ENCODE measurements at regions not wholly inside any gene's neighbourhood (a gene's known extent, or its start where the extent isn't known, plus 50 kb on each side); places are given as distances from the start of the nearest gene placed in this dataset.
"Not testable (repeated sequence)": the region's sequence is repeated elsewhere in the genome, so short reads cannot be mapped to it uniquely, and the experiment has no call there.

DNA sequence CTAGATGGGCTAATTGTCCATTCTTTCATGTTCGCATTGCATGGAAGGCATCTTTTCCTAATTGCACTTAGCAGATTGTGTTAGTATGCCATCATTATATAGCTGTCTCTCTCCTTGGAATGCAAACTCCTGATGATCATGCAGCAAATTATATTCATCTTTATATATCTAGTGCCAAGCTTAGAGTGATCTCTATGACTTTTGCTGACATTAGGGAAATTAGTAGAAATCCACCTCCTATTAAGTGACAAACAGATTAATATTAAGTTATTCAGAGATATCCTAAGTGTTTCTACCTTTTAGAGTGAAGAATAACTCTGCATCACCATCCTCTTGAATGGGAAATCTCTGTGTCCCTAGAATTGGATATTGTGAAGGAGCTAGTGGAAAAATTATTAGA, 185.6 kb downstream of the FOXG1 start:
- no peak for DNase-seq

DNA sequence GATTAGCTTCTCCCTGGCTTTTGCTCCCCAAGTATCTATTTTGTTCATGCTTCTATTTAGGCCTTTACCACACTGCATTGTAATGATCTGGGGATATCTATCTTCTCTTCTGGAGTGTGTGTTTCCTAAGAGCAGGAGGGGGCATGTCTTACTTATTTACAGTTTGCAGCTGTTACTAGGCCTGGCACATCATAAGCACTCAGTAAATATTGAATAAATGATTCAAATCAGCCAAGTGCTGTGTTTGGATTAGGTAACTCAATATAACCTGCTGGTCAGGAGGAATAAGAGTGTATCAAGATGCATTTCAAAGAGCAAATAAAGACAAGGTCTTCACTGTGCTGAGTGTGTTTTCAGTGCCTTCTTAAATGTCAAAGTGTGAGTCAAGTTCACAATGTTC, 186.1 kb downstream of the FOXG1 start:
- no peak for DNase-seq

DNA sequence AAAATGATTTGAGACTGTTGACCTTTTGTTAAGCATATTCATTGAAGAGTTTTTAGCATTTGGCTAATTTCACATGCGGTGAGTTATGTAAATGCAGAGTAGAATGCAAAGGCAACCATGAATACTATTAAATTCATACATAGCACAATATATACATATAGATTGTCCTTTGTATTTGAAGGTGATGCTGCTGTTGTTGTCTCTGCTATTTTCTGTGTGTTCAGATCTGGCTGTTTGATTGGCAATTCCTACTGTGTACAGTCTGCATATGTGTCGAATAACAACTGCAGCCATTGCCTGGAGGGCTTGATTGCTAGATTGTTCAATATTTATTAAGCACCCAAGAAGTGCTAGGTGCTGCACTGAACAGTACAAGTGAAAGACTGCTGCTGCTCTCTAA, 187.4 kb downstream of the FOXG1 start:
- no peak for DNase-seq

DNA sequence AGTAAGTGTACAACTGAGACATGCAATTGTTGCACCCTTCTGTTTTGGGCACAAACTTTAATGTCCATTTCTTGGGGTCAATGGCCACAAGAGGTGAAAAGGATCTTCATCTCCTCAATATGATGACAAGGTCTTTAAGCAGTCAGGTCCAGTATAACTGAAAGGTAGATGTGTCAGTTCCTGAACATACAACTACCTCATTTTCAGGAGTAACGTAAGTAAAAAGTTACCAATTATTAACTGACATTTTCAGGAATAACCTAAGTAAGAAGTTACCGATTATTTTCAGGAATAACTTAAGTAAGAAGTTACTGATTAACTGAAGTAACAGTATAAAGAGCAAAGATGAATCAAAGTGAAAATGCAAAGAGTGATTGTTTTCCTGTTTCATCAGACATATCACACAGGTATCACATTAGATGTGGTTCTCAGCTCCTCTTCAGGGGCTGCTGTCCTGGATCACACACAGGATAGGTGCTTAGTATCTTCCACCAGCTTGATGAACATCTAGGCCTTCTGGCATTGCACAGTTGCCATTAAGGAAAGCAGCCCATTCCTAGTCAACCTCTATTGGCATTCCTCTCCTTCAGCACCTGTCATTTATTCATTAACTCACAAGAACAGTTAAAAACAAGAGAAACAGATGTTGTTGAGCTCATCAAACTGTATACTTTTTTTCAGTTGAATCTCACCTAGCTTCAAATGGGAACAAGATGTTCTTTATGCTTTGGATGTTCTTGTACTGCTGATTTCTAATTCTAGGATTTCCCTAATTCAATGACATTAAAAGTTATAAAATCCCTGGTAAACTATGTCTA, 200.0 kb downstream of the FOXG1 start:
- DNase-seq = no peak

DNA sequence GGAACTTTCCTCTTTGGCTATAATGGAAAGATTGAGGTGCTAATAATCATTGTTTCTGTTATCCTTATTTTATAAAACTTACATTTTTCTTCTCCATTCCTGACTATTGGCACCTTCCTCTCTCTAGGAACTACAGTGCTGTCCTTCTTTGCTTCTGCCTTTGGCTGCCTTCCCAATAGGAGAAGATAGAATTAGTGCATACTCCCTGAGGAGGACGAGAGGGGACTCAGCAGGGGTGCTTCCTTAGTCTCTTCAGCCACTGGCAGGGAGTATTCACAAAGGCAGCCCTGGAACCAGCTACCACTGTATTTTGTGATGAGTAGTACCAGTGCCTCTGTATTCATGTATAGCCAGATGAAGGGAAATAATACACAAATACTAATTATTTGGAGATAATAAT, 208.5 kb downstream of the FOXG1 start:
- DNase-seq = no peak

DNA sequence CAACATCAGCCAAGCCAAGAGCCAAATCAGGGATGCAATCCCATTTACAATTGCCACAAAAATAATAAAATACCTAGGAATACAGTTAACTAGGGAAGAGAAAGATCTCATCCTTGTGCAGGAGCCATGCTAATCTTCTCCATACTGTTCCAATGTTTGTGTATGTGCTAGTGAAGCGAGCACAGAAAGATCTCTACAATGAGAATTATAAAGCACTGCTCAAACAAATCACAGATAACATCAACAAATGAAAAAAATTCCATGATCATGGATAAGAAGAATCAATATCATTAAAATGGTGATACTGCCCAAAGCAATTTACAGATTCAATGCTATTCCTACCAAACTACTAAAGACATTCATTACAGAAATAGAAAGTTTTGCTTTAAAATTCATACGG, 215.6 kb downstream of the FOXG1 start:
- no peak for DNase-seq

DNA sequence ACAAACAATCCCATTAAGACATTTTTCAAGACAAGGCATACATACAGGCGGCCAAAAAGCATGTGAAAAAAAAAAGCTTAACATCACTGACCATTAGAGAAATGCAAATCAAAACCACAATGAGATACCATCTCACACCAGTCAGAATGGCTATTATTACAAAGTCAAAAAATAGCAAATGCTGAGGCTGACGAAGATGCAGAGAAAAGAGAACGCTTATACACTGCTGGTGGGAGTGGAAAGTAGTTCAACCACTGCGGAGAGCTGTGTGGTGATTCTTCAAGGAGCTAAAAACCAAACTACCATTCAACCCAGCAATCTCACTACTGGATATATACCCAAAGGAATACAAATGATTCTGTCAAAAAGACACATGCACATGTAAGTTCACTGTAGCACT, 216.7 kb downstream of the FOXG1 start:
- no peak for DNase-seq

DNA sequence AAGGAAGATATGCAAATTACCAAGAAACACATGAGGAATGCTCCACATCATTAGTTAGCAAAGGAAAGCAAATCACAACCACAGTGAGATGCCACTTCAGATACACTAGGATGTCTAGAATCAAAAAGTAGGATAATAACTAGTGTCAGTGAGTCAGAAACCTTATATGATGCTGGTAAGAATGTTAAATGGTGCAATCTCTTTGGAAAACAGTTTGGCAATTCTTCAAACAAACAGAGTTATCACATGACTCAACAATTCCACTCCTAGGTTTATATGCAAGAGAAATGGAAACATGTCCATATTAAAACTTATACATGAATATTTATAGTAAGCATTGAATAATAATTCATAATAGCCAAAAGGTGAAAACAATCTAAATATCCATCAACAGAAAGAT, 220.9 kb downstream of the FOXG1 start:
- no peak for DNase-seq

DNA sequence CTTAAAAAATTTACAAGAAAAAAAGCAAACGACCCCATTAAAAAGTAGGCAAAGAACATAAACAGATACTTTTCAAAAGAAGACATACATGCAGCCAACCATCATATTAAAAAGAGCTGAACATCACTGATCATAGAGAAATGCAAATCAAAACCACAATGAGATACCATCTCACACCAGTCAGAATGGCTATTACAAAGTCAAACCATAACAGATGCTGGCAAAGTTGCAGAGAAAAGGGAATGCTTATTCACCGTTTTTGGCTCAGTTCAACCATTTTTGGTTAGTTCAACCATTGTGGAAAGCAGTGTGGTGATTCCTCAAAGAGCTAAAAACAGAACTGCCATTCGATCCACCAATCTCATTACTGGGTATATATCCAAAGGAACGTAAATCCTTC, 230.6 kb downstream of the FOXG1 start:
- not testable (repeated sequence) for DNase-seq

DNA sequence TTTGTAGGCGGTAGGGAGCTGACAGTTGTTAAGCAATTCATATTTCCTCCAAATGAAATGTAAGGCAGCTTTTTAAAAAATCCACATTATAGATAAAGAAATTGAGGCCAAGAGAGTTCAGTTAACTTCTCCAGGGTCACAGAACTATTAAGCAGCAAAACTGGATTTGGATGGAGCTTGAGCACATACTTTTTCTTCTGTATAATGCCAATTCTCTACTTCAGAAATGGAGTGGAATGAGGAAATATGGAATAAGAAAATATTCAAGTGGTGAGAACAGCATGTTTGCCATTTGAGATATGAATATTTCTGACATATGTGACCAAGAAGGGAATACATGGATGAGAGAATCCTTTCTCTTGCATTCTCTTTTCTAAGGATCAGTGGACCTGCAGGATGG, 233.1 kb downstream of the FOXG1 start:
- DNase-seq = no peak

DNA sequence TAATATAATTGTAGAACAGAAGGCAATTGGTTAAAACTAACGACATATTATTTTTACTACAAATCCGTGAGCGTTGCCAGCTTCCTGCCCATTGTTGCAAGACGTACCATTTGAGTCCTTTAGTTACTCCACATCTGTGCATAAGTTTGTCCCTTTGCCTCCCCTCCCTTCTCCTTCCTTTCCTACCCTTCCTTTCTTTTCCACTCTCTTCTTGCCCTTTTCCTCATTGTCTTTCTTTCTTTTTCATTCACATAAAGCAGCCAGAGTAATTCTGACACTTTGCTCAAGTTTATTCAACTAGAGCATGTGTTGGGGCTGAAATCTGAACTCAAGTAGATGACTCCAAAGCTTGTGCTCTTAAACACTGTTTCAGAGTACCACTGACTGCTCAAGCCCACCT, 239.1 kb downstream of the FOXG1 start:
- DNase-seq = no peak

DNA sequence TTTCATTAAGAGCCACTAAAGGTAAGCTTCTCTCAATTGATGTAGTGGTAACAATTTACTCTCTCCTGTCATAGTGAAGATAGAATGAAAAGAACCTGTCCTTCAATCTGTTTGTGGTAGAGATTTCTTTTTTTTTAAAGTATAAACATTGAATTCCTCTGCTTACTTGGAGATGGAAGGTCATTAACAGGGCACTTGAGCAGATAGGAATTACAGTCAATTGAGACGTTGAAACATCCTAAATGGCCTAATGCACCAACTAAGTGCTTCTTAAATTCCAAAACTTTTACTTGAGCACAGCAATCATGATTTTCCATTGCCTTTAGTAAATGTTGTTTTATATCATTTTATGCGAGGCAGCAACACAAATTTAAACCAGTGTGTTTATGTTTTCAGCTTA, 241.4 kb downstream of the FOXG1 start:
- no peak for DNase-seq

DNA sequence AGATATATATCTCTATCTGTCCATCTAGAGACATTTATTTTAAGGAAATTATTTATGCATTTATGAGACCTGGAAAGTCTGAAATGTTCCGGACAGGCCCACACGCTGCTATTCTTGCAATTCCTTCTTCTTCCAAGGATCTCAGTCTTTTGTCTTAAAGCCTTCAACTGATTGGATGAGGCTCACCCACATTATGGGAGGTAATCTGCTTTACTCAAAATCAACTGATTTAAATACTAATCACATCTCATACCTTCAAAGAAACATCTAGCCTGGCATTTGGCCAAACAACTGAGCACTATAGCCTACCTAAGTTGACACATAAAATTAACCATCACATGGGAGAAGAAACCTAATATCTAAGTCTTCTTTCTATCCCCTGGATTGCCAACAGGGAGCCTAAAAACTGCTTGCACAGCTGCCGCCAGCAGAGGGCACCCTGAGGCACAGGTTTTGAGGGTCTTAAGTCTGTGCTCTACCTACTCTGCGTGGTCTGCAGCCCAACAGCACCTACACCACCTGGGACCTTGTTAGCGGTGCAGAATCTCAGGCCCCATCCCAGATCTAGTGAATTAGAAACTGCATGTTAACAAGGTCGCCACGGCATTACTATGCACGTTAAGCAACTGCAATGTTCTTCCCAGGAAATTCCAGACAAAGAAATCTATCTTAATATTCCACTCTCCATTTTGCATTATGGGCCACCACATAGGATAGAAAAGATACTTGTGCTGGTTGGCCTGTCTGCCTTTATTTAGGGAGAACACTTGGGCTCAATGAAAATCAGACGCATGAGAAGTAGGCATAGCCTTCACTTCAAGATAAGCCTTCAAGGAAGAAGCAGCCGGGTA, 249.7 kb downstream of the FOXG1 start:
- peak; percentile 8 for DNase-seq

DNA sequence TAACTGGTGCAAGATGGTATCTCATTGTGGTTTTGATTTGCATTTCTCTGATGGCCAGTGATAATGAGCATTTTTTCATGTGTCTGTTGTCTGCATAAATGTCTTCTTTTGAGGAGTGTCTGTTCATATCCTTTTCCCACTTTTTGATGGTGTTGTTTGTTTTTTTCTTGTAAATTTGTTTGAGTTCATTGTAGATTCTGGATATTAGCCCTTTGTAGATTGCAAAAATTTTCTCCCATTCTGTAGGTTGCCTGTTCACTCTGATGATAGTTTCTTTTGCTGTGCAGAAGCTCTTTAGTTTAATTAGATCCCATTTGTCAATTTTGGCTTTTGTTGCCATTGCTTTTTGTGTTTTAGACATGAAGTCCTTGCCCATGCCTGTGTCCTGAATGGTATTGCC, 256.9 kb downstream of the FOXG1 start:
- not testable (repeated sequence) for DNase-seq

DNA sequence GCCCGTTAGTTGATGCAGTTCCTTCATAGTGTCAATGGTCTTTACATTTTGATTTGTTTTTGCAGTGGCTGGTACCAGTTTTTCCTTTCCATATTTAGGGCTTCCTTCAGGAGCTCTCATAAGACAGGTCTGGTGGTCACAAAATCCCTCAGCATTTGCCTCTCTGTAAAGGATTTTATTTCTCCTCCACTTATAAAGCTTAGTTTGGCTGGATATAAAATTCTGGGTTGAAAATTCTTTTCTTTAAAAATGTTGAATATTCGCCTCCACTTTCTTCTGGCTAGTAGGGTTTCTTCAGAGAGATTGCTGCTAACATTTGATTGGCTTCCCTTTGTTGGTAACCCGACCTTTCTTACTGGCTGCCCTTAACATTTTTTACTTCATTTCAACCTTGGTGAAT, 260.9 kb downstream of the FOXG1 start:
- not testable (repeated sequence) for DNase-seq

DNA sequence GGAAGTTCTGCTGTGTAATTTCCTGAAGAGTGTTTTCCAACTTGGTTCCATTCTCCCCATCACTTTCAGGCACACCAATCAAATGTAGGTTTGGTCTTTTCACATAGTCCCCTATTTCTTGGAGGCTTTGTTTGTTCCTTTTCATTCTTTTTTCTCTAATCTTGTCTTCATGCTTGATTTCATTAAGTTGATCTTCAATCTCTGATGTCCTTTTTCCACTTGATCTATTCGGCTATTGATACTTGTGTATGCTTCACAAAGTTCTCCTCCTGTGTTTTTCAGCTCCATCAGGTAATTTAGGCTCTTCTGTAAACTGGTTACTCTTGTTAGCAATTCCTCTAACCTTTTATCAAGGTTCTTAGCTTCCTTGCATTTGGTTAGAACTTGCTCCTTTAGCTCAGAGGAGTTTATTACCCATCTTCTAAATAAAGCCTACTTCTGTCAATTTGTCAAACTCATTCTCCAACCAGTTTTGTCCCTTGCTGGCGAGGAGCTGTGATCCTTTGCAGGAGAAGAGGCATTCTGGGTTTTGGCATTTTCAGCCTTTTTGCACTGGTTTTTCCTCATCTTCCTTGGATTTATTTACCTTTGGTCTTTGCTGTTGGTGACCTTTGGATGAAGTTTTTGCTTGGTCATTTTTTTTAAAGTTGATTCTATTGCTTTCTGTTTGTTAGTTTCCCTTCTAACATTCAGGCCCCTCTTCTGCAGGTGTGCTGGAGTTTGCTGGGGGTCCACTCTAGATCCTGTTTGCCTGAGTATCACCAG, 261.5 kb downstream of the FOXG1 start:
- not testable (repeated sequence) for DNase-seq

DNA sequence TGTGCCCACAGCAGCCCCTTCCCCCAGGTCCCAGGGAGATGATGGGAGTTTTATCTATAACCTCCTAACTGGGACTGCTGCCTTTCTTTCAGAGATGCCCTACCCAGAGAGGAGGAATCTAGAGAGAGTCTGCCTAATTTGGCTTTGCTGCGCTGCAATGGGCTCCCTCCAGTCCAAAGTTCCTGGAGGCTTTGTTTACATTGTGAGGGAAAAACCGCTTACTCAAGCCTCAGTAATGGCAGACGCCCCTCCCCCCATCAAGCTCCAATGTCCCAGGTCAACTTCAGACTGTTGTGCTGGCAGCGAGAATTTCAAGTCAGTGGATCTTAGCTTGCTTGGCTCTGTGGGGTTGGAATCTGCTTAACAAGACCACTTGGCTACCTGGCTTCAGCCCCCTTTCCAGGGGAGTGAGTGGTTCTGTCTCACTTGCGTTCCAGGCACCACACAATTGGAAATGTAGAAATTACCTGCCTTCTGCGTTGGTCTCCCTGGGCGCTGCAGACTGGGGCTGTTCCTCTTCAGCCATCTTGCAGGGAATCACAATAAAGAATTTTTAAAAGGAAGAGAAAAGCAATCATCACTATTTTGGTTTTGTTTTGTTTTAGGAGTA, 262.5 kb downstream of the FOXG1 start:
- no peak for DNase-seq

DNA sequence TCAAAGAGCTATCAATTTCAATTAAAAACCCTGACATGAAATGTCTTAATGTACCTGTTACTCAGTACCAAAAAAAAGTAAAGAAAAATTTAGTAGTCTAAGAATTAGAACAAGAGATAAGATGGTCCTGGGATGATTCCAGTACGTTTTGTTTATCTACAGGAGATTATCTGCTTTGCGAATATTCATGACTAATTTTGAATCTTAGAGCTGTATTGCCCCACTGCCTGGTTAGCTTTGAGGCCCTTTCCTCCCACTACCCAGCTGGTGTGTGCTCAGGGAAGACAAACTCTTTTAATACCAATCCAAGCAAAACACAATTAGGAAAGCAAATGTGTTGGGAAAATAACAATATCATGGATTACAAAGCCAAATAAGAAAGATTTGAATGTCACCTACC, 263.5 kb downstream of the FOXG1 start:
- no peak for DNase-seq

DNA sequence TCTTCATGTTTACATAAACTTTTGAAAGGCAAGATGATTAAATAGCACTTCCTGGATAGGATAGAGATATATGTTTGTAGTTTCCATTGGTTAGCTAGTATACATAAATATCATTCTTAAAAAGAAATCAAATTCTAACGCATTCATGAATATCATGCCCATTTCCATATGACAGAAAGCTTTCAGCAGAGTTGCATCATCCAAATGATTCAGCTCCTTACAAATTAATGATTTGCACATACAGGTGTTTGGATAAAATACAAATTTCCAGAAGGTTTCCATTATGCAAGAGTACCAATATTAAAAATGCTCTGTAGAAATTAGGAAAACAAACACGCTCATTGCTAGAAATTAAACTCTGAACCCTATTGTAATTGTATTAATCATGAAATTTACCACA, 264.4 kb downstream of the FOXG1 start:
- no peak for DNase-seq

DNA sequence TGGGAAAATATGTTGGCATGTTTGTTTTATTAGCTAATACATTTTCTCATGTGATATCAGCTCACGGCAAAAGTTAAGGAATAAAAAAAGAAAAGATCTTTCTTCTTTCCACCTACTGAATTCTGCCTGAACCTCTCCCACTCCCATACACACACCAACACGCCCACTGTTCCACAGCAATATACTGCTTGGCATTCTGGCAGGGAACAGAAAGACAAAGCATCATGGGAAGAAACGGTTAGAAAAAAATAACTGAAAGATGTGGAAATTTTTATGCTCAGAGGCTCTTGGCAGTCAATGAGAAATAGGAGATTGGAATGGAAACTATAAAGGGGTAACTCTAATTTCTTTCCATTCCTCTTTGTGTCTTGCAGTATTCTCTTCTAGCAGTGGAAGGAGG, 268.5 kb downstream of the FOXG1 start:
- DNase-seq = no peak

DNA sequence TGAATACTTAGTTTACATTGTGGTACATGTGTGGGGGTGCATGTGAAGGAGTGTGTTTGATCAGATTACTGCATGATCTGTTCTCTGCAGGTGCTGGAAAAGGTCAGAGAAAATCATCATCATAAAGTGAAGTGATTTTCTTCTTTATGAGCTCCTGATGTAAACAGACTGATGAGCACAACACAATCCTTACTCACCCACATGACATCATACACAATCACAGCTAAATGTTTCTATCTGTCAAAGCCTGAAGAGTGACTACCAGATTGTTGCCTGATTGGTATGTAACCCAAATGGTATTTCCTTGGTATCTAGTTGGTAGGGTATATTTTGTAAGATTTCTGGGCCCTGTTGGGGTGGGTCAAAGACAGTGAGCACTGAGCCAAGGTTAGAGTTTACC, 270.8 kb downstream of the FOXG1 start:
- DNase-seq = no peak

DNA sequence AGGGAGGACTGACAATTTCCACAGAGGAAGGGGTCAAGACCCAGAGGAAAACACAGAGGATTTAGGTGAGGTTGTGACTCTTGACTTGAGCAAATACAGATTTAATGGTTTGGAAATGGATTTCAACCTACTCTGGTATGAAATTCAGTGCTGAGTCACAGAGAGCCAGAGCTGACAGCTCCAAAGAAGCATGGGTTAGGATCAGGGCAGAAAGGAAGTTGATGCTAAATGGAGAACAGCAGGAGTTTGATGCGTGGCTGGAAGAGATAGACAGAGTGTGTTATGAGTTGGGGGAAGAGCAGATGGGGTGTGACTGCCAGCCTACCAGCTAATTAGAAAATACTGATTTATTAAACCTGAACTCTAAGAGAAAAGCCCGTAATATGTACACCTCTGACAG, 272.6 kb downstream of the FOXG1 start:
- no peak for DNase-seq

DNA sequence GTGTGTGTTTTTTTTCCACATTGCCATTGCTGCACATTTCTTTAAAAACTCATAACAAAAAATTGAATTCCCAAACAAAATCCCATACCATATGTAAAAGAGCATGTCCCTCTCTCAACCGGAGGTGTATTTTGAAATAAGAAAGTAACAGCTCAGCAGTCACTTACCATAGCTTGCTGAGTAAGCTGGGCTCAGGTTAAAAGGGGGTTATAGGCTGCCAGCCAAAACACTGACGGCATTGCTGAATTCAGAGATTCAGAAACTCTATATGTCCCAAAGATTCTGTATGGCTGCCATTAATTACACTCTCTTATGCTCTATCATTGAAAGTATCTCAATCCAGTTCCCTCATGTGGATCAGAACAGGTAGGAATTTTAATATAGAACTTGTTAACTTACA, 276.0 kb downstream of the FOXG1 start:
- no peak for DNase-seq

Measured in stimulated activated CD4-positive, alpha-beta T cell treated with anti-CD3 and anti-CD28 coated beads, Interleukin-15, amount 100 ng/mL, for 24 hours (primary cell).